ENCODE measurements at regions not wholly inside any gene's neighbourhood (a gene's known extent, or its start where the extent isn't known, plus 50 kb on each side); places are given as distances from the start of the nearest gene placed in this dataset.

DNA sequence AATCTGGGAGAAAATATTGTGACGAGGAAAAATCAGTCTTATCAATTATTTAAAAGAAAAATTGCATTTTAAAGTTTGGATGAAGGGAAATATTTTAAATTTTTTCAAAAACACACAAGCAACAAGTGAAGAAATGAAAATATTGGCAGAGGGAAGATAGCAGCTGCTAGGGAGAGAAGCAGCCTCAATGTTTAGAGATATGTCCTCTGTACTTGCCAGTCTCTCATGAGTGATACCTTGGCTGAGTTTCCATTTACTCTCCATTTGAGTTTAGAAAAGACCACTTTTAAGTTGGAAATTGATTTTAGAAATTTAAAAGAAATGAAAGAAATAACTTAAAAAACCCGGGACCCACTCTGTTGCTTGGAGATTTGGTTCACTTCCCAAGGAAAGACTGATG, 88.6 kb upstream of the DBX1 start:
- TF ChIP-seq, protein P1, sequence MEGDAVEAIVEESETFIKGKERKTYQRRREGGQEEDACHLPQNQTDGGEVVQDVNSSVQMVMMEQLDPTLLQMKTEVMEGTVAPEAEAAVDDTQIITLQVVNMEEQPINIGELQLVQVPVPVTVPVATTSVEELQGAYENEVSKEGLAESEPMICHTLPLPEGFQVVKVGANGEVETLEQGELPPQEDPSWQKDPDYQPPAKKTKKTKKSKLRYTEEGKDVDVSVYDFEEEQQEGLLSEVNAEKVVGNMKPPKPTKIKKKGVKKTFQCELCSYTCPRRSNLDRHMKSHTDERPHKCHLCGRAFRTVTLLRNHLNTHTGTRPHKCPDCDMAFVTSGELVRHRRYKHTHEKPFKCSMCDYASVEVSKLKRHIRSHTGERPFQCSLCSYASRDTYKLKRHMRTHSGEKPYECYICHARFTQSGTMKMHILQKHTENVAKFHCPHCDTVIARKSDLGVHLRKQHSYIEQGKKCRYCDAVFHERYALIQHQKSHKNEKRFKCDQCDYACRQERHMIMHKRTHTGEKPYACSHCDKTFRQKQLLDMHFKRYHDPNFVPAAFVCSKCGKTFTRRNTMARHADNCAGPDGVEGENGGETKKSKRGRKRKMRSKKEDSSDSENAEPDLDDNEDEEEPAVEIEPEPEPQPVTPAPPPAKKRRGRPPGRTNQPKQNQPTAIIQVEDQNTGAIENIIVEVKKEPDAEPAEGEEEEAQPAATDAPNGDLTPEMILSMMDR (IDR thresholded peaks at IDR 0.05; ENCODE audit: insufficient read depth, low read length, poor library complexity, severe bottlenecking): no peak
- no peak for TF ChIP-seq EZH2phosphoT487 (conservative IDR thresholded peaks at IDR 0.05; ENCODE audit: low read length)
